HG03103 (cell line): ENCODE measurements at regions not wholly inside any gene's neighbourhood (a gene's known extent, or its start where the extent isn't known, plus 50 kb on each side); places are given as distances from the start of the nearest gene placed in this dataset.

Source experiments
- ATAC-seq: cut with Tn5 transposase; IDR thresholded peaks from one replicate; pipeline ENCODE4 v1.9.1; 2021; ENCODE audit warnings: low read depth; ENCODE audit not compliant: unreplicated experiment

- ATAC-seq: no peak
These were observed 142.5 kb upstream of the PPP2R2D start for GRCh38 chr10:131758062-131758938.

GRCh38 chr10:131758939-131759301 lies 141.9 kb upstream of the PPP2R2D start:
- ATAC-seq: no peak

- no peak for ATAC-seq
These were observed 141.5 kb upstream of the PPP2R2D start for GRCh38 chr10:131759347-131759746.

DNA sequence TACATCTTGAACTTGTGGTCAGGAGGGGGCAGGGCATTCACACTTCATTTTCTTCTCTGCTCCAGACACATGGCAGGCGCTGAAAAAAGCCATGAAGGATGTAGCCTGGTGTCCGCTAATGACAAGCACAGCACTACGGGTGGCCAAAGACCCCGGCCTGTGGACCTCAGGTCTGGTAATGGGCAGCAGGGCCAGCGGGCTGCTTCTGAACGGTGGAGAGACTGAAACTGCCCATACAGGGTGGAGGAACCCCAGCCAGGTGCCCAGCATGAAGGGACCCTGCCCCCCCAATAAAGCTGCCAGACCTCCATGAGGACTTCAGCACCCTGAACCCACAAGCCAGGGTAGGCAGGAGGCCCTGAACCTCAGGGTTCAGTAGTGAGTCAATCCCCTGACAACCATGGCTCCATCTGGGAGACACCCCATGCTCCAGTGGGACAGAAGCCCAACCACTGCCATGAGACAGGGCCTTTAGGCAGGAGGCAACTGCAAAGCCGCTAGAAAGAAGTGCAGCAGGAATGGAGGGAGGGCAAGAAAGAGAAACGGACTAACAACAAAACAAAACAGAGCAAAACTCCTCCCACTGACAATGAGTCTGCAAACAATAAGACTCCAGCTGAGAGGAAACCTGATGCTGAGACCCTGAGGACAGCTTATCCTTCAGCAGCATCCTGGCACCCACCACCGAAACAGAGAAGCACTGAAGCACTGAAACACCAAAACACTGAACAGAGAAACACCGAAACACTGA lies 140.2 kb upstream of the PPP2R2D start:
- no peak for ATAC-seq

DNA sequence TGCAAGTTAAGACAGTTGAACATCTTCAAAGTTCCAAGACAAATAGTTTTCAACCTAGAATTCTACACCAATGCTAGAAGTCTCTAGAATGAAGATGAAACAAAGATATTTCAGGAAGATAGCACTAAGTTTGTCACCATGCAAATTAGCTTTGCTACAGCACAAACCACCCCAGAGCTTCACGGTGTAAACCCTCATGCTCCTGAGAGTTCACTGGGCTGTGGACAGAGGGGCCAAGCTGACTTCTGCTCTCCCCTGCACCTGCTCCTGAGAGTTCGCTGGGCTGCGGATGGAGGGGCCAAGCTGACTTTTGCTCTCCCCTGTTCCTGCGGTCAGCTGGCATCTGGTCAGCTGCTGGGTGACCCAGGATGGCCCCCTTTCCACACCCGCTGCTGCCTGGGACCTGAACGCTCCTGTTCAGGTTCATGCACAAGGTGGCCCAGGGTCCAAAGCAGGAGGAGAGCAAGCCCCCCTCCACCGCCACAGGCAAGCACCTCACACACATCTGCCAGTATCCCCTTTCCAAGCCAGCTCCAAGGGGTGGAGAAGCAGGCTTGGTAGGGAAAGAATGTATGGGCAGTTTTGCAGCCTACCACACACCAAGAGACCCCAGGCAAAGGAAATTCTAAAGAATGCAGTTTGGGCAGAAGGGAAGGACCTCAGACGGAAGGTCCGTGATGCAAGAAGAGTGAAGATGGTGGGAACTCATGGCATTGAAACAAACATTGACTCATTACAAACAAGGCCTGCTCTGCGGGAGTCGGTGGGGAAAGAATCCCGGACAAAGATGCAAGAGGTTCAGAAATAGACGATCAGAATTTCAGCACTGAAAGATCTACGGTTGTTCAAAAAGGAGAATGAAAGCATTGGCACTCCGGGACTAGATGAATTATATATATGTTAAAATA lies 137.8 kb upstream of the PPP2R2D start:
- no peak for ATAC-seq

DNA sequence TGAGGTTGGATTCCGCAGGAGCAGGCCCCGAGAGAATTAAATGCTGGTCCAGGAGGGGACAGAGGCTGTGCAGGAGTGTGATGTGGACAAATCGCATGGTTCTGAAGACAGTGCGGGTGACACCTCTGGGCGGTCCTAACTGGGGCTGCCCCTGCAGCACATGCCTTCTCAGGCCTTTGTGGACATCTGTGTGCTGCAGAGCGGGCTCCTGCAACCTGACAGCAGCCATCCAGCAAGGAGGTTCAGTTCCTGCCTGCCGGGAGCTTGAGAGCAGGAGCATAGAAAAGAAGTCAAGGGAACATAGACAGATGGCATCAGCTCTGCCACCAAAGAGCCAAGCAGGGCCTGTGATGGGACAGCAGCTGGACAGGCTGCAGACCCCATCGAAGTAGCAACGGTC lies 135.9 kb upstream of the PPP2R2D start:
- no peak for ATAC-seq

- ATAC-seq: no peak
These were observed 134.7 kb upstream of the PPP2R2D start for GRCh38 chr10:131766096-131766495.

DNA sequence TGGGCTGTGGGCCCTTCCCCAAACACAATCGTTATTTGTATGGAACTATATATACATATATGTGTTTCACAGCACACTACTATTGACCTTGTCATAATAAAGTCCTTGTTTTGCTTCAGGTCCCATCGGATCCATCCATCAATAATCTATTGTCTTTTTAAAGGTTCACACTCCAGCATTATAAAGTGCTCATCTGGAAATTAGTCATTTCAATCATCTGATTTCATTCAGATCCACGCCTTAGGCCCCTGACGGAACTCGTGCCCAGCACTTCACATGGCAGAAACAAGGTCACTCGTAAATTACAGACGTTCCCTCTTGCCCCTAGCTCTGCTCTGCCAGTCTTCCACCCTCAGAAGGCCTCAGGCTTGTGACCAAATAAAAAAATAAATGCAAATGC lies 133.1 kb upstream of the PPP2R2D start:
- ATAC-seq: no peak

DNA sequence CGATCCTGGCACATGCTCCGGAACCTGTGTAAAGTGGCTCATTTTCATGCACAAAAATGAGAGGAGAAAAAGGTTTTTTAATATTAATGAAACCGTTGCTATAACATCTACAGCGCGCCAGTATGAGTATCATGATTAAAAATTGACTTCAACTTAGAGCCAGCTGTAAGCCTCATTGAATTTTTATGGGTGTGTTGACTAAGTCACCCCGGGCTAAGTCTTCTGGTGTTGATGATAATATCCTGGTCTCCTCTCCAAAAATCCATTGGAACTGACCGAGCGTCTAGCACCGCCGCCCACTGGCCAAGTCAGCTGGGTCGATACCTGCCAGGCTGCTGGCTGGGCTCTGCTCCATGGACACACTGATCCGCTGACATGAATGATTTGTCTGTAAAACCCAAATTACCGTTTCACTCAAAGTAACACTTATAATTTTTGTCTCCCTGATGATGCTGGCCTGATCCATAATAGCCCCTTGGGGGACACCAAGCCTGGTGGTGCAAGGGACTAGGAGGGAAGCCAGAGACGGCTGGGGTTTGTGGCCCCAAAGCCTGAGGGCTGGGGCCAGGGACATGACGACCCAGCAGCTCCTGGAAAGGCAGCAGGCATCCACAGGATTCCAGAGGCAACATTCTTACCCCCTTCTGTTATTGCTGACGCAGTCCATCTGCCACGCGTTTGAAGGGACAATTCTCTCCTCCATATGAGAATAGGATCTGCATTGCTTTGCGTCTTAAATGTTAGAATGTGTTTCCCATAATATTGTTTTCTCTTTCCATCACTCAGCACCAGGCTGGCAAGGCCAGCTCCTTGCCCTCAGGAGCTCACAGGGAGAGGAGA lies 131.0 kb upstream of the PPP2R2D start:
- ATAC-seq: no peak

DNA sequence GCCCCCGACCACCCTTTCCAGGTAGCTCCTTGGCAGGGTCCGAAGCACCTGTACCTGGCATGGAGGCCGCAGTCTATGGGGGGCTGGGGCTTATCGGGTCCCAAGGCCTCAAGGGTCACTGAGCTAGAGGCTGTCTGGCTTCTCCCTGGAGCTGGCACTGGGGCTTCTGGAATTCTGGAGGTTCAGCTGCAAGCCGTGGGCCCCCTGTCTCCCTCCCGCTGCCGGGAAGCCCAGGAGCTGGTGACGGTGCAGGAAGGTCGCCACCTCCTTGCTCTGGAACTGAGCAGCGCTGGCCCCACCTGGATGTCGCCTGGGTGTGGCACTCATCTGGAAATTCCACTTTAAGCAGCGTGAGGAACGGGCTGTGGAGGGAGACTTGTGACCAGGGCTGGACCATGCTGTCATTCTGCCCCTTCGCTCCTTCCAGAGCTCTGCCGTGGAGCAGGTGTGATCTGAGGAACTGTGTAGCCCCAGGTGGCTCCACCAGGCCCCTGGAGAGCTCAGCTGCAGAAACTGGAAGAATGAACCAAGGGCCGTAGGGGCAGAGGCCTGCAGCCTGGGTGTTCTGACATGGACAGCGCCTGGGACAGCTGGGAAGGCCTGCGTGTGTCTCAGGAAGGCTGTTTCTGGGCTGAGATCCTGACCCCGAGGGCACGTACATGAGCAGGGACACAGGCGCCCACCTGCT lies 129.7 kb upstream of the PPP2R2D start:
- no peak for ATAC-seq

DNA sequence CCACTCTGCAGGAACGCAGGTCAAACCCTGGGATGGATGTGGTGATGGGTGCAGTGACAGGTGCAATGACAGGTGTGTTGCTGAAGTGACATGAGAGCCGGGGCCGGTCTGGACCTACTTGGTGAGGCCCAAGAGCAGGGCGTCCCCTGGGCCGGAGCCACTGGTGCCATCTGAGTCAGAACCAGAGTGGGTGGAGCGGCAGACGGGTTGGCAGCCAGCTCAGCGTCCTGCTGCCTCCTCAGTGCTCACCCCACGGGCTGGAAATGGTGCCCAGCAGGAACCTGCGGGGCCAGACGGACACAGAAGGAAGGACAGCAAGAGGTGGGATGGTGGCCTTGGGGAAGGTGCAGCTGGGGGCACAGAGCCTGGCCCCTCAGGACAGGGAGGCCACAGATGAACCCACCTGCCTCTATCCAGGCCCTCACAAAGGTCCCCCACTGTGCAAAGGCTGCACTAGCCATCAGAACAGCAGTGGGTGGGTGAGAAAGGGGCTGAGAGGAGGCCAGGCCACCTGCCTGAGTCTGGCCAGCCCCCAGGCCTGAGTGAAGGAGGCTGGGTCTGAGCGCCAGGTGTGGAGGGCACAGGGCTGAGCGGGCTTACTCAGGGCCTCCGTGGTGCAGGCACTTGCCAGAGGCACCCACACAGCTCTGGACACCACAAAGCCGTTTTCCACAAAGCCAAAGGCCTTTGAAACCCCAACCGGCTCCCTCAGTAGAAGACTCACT lies 129.0 kb upstream of the PPP2R2D start:
- no peak for ATAC-seq

DNA sequence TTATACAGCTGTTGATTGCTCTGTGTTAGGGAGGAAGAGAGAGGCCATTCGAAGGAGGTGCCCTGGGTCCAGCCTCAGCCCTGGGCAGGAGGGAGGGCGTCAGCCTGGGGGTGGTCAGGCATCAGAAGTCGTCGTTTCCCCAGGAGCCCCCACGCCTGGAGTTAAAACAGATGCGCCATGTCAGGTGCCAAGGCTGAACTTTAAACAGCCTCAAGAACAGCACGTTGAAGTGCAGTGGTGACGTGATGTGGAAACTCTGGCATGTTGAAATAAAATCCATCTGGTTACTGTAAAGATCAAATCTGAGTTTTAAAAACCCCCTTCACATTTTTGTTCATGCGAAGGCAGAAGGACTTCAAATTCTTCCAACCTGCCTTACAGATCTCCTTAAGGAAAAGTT lies 128.4 kb upstream of the PPP2R2D start:
- ATAC-seq: no peak

DNA sequence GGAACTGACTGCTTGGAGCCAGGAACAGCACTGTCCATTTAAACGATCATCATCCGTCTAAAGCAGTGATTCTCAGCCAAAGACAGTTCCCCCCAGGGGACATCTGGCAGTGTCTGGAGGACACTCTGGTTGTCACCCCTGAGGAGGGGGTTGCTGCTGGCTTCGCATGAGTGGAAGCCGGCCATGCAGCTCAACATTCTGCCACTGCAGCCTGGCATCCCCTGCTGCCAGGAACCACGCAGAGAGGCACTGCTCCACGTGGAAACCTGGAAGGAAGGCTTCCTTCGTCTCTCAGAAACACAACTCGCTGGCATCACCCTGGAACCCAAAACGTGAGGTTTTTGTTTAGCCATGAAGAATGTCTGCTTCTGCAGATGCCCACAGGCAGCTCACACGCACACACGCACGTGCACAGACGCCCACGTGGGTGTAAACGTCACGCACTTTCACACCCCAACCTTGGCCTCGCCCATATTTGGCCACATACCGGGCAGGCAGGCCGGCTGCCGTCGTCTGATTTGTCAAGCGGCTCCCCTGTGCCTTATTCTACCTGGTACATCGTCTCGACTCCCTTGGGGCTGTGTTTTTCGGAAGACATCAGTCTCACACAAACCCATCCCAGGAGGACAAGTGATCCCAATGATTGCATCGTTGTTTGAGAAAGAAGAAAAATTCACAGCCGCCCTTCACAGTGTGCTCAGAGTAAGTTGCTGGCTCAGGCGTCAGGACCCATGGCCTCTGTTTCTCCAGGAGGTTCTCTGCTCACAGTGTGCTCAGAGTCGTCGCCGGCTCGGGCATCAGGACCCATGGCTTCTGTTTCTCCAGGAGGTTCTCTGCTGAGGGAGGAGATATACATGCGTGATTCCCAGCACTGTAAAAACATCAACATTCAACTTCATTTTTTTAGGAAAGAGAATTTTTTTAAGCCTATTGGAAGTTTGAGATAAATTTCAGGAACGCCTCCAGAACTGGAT lies 127.2 kb upstream of the PPP2R2D start:
- ATAC-seq: no peak

GRCh38 chr10:131774681-131775085 lies 126.1 kb upstream of the PPP2R2D start:
- no peak for ATAC-seq

- ATAC-seq: no peak
These were observed 125.4 kb upstream of the PPP2R2D start for GRCh38 chr10:131775433-131775832.

GRCh38 chr10:131775833-131776232 lies 125.0 kb upstream of the PPP2R2D start:
- no peak for ATAC-seq

GRCh38 chr10:131776496-131776895 lies 124.3 kb upstream of the PPP2R2D start:
- ATAC-seq: no peak

DNA sequence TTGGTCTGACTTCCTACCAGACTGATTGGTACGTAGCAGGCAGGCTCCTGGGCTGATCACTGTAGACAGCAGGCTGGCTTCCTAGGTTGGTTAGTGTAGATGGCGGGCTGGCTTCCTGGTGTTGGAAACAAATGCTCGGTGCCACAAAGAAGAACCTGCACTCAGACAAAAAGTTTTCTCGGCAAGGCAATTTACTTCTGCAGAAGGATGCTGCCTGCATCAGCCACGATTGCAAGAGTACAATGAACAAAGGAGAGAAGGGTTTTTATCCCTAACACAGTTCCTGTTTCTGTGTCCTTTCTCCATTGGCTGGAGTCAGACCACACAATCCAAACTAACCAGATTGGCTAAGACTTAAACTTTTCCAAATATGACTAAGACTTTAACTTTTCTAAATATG lies 123.6 kb upstream of the PPP2R2D start:
- no peak for ATAC-seq
